ENCODE measurements at regions not wholly inside any gene's neighbourhood (a gene's known extent, or its start where the extent isn't known, plus 50 kb on each side); places are given as distances from the start of the nearest gene placed in this dataset.

- TF ChIP-seq PRDM15 (CRISPR knock-in tag; IDR thresholded peaks at IDR 0.05) = no peak
- no peak for TF ChIP-seq SUZ12 (IDR thresholded peaks at IDR 0.05; ENCODE audit: unreplicated experiment)
- peak; percentile 52; the same call in 1 of the 2 replicates for TF ChIP-seq PML (IDR thresholded peaks at IDR 0.05; ENCODE audit: low read length)
- no peak for TF ChIP-seq ESRRA (IDR thresholded peaks at IDR 0.05; ENCODE audit: low read length)
- no peak for TF ChIP-seq YY1 (IDR thresholded peaks at IDR 0.05; ENCODE audit: low read depth, low read length)
- TF ChIP-seq ETV6 (conservative IDR thresholded peaks at IDR 0.05 in 1 of 2, IDR thresholded peaks at IDR 0.05 in 1 of 2; ENCODE audit: borderline replicate concordance in 1 of 2, low read depth in 1 of 2) = peak in 1 of 2 experiments; percentile 77; a peak in 2 of 4 replicates
- TF ChIP-seq TBL1XR1 (IDR thresholded peaks at IDR 0.05; ENCODE audit: low read depth, low read length) = peak; percentile 22; the same call in 1 of the 2 replicates
- TF ChIP-seq RELB (IDR thresholded peaks at IDR 0.05; ENCODE audit: low read depth) = no peak; the same call in 1 of the 2 replicates
- peak; percentile 98 for TF ChIP-seq RUNX3 (IDR thresholded peaks at IDR 0.05; ENCODE audit: low read length)
These were observed 142.0 kb downstream of the RTL3 start (continued) for GRCh38 chrX:78517124-78517523.
